Kidney tubule cell (primary cell): ENCODE measurements at regions not wholly inside any gene's neighbourhood (a gene's known extent, or its start where the extent isn't known, plus 50 kb on each side); places are given as distances from the start of the nearest gene placed in this dataset.

Experiments
- DNase-seq: peaks from one replicate; pipeline ENCODE4 v3.0.0-alpha.2; 2018; ENCODE audit warnings: low spot score

- DNase-seq, result no peak
Observed at GRCh38 chr12:116490471-116490870, 68.7 kb upstream of the MAP1LC3B2 start.

GRCh38 chr12:116492703-116493324, 66.4 kb upstream of the MAP1LC3B2 start:
- DNase-seq, result peak; percentile 93

- peak; percentile 92 for DNase-seq
Observed at GRCh38 chr12:116495260-116495659, 63.9 kb upstream of the MAP1LC3B2 start.

GRCh38 chr12:116497051-116497591, 62.1 kb upstream of the MAP1LC3B2 start:
- DNase-seq, result no peak

GRCh38 chr12:116498471-116498870, 60.7 kb upstream of the MAP1LC3B2 start:
- no peak for DNase-seq

GRCh38 chr12:116502141-116502725, 56.9 kb upstream of the MAP1LC3B2 start:
- no peak for DNase-seq

GRCh38 chr12:116502989-116503496, 56.1 kb upstream of the MAP1LC3B2 start:
- peak; percentile 18 for DNase-seq

- no peak for DNase-seq
Observed at GRCh38 chr12:116504438-116504837, 54.7 kb upstream of the MAP1LC3B2 start.

- no peak for DNase-seq
Observed at GRCh38 chr12:116506697-116507064, 52.5 kb upstream of the MAP1LC3B2 start.

GRCh38 chr12:116508145-116509121, 50.7 kb upstream of the MAP1LC3B2 start:
- DNase-seq, result peak; percentile 45
